Pulmonary artery endothelial cell (primary cell): ENCODE measurements at regions not wholly inside any gene's neighbourhood (a gene's known extent, or its start where the extent isn't known, plus 50 kb on each side); places are given as distances from the start of the nearest gene placed in this dataset.

Experiments
- DNase-seq: peaks from one replicate; pipeline ENCODE4 v3.0.0-alpha.2; 2011; ENCODE audit warnings: low read depth, low spot score

GRCh38 chr3:110795163-110795562, 276.5 kb upstream of the NECTIN3 start:
- no peak for DNase-seq

- no peak for DNase-seq
Measured at GRCh38 chr3:110799271-110799670, 272.3 kb upstream of the NECTIN3 start.

- no peak for DNase-seq
Measured at GRCh38 chr3:110804856-110805255, 266.8 kb upstream of the NECTIN3 start.

GRCh38 chr3:110806924-110807323, 264.7 kb upstream of the NECTIN3 start:
- DNase-seq, result no peak

GRCh38 chr3:110808630-110809029, 263.0 kb upstream of the NECTIN3 start:
- DNase-seq, result no peak

GRCh38 chr3:110810356-110810755, 261.3 kb upstream of the NECTIN3 start:
- peak; percentile 60 for DNase-seq

- no peak for DNase-seq
Measured at GRCh38 chr3:110811050-110811449, 260.6 kb upstream of the NECTIN3 start.

- DNase-seq, result no peak
Measured at GRCh38 chr3:110813541-110813940, 258.1 kb upstream of the NECTIN3 start.

GRCh38 chr3:110814170-110815007, 257.2 kb upstream of the NECTIN3 start:
- DNase-seq, result no peak

GRCh38 chr3:110815008-110815583, 256.5 kb upstream of the NECTIN3 start:
- peak; percentile 41 for DNase-seq

- no peak for DNase-seq
Measured at GRCh38 chr3:110816008-110816407, 255.6 kb upstream of the NECTIN3 start.

- no peak for DNase-seq
Measured at GRCh38 chr3:110821586-110821985, 250.0 kb upstream of the NECTIN3 start.

GRCh38 chr3:110822971-110823370, 248.6 kb upstream of the NECTIN3 start:
- no peak for DNase-seq

GRCh38 chr3:110846971-110847370, 224.6 kb upstream of the NECTIN3 start:
- DNase-seq, result no peak

- DNase-seq, result no peak
Measured at GRCh38 chr3:110849064-110849463, 222.6 kb upstream of the NECTIN3 start.

GRCh38 chr3:110851736-110852135, 219.9 kb upstream of the NECTIN3 start:
- no peak for DNase-seq

- DNase-seq, result no peak
Measured at GRCh38 chr3:110855207-110855606, 216.4 kb upstream of the NECTIN3 start.

GRCh38 chr3:110856916-110857315, 214.7 kb upstream of the NECTIN3 start:
- no peak for DNase-seq

GRCh38 chr3:110858549-110858948, 213.1 kb upstream of the NECTIN3 start:
- DNase-seq, result no peak

- DNase-seq, result no peak
Measured at GRCh38 chr3:110859336-110859735, 212.3 kb upstream of the NECTIN3 start.

- no peak for DNase-seq
Measured at GRCh38 chr3:110859993-110860392, 211.6 kb upstream of the NECTIN3 start.

GRCh38 chr3:110865934-110866333, 205.7 kb upstream of the NECTIN3 start:
- DNase-seq, result no peak

GRCh38 chr3:110868106-110868505, 203.5 kb upstream of the NECTIN3 start:
- no peak for DNase-seq
